HEK293 (cell line): ENCODE measurements at regions not wholly inside any gene's neighbourhood (a gene's known extent, or its start where the extent isn't known, plus 50 kb on each side); places are given as distances from the start of the nearest gene placed in this dataset.
A peak's percentile ranks its signal among the peaks of the same experiment; 100 is the strongest.
"Not testable (repeated sequence)": the region's sequence is repeated elsewhere in the genome, so short reads cannot be mapped to it uniquely, and the experiment has no call there.

Experiments used
- CTCF ChIA-PET: fragments of 350-600 bp; formaldehyde crosslinking; extraction: SDS; loops from one replicate; lab custom pipeline; 2021; ENCODE audit warnings: antibody characterized with exemption; lab: Yijun Ruan, JAX
- POLR2A ChIA-PET: fragments of 300-600 bp; formaldehyde crosslinking; extraction: SDS; loops from one replicate; lab custom pipeline; 2020; ENCODE audit warnings: antibody characterized with exemption, inconsistent platforms; lab: Yijun Ruan, JAX
- H3K27ac ChIP-seq: fragments of 200-500 bp; sonication (Bioruptor generic); 2 replicates; pipeline ENCODE4 v1.5.1; 2014; ENCODE audit warnings: low read depth, low read length, control low read depth, inconsistent platforms; ENCODE audit errors: extremely low read depth
- H3K36me3 ChIP-seq, 2 experiments: fragments of 200-500 bp in 1 of 2; sonication (Bioruptor generic) in 1 of 2; 1 replicate in 1 of 2; 2 replicates in 1 of 2; pipeline ENCODE4 v1.5.1; 2014 to 2017; ENCODE audit warnings: inconsistent platforms in 2 of 2, low read length in 2 of 2; ENCODE audit not compliant: control insufficient read depth in 2 of 2, insufficient read depth in 1 of 2
- H3K4me1 ChIP-seq: fragments of 200-500 bp; sonication (Bioruptor generic); 2 replicates; pipeline ENCODE4 v1.5.1; 2014; ENCODE audit warnings: mild to moderate bottlenecking, low read length, inconsistent platforms; ENCODE audit not compliant: control insufficient read depth, insufficient read depth
- H3K4me3 ChIP-seq: 2 replicates; pipeline ENCODE4 v1.5.1; 2011; ENCODE audit warnings: low read depth, mild to moderate bottlenecking, control low read depth, low read length, moderate library complexity
- H3K9me3 ChIP-seq: fragments of 200-500 bp; sonication (Bioruptor generic); 2 replicates; pipeline ENCODE4 v1.5.1; 2014; ENCODE audit warnings: low read depth, low read length, inconsistent platforms; ENCODE audit not compliant: control insufficient read depth, insufficient read depth
- GLIS1 ChIP-seq: fragments of 450-650 bp; formaldehyde crosslinking; IDR thresholded peaks from 2 replicates; pipeline ENCODE4 v1.5.1; 2016; ENCODE audit warnings: missing biosample characterization, missing genetic modification characterization
- SCRT2 ChIP-seq: fragments of 450-650 bp; formaldehyde crosslinking; IDR thresholded peaks from 2 replicates; pipeline ENCODE4 v1.5.1; 2016; ENCODE audit warnings: missing biosample characterization, missing genetic modification characterization
- ZFP3 ChIP-seq: fragments of 450-650 bp; formaldehyde crosslinking; IDR thresholded peaks from 2 replicates; pipeline ENCODE4 v1.5.1; 2016; ENCODE audit warnings: low read depth, missing biosample characterization, missing genetic modification characterization
- ZIC2 ChIP-seq: fragments of 450-650 bp; formaldehyde crosslinking; IDR thresholded peaks from 2 replicates; pipeline ENCODE4 v1.5.1; 2016; ENCODE audit warnings: missing biosample characterization, missing genetic modification characterization
- ZNF114 ChIP-seq: fragments of 450-650 bp; formaldehyde crosslinking; IDR thresholded peaks from 2 replicates; pipeline ENCODE4 v1.5.0; 2017; ENCODE audit warnings: missing biosample characterization, missing genetic modification characterization
- ZNF133 ChIP-seq: fragments of 450-650 bp; formaldehyde crosslinking; IDR thresholded peaks from 2 replicates; pipeline ENCODE4 v1.5.1; 2016; ENCODE audit warnings: missing biosample characterization, missing genetic modification characterization
- ZNF175 ChIP-seq: fragments of 450-650 bp; formaldehyde crosslinking; IDR thresholded peaks from 2 replicates; pipeline ENCODE4 v1.5.1; 2016; ENCODE audit warnings: missing biosample characterization, missing genetic modification characterization
- ZNF274 ChIP-seq, 2 experiments: fragments of 200-500 bp in 1 of 2; fragments of 450-650 bp in 1 of 2; sonication (Bioruptor generic) in 1 of 2; formaldehyde crosslinking in 1 of 2; IDR thresholded peaks; 2 replicates each; pipeline versions ENCODE4 v1.5.1 to v1.6.1; 2014 to 2016; ENCODE audit warnings: borderline replicate concordance in 1 of 2, inconsistent platforms in 1 of 2, low read length in 1 of 2, missing biosample characterization in 1 of 2, missing genetic modification characterization in 1 of 2
- ZNF335 ChIP-seq: fragments of 450-650 bp; formaldehyde crosslinking; conservative IDR thresholded peaks from 2 replicates; pipeline ENCODE4 v1.5.1; 2016; ENCODE audit warnings: missing biosample characterization, missing genetic modification characterization
- ZNF341 ChIP-seq: fragments of 450-650 bp; formaldehyde crosslinking; IDR thresholded peaks from 2 replicates; pipeline ENCODE4; 2016; ENCODE audit warnings: low read depth, missing biosample characterization, missing genetic modification characterization
- ZNF37A ChIP-seq: fragments of 450-650 bp; IDR thresholded peaks from 2 replicates; pipeline ENCODE4 v1.5.1; 2018; ENCODE audit warnings: missing biosample characterization, missing genetic modification characterization
- ZNF404 ChIP-seq: fragments of 450-650 bp; formaldehyde crosslinking; IDR thresholded peaks from 2 replicates; pipeline ENCODE4 v1.5.1; 2017; ENCODE audit warnings: missing biosample characterization, missing genetic modification characterization
- ZNF623 ChIP-seq: fragments of 450-650 bp; formaldehyde crosslinking; IDR thresholded peaks from 2 replicates; pipeline ENCODE4 v1.5.1; 2016; ENCODE audit warnings: missing biosample characterization, missing genetic modification characterization
- ZNF677 ChIP-seq: fragments of 450-650 bp; IDR thresholded peaks from 2 replicates; pipeline ENCODE4 v1.5.0; 2018; ENCODE audit warnings: missing biosample characterization, mild to moderate bottlenecking, missing genetic modification characterization, moderate library complexity
- TF ChIP-seq, protein P1 (sequence below): fragments of 450-650 bp; formaldehyde crosslinking; IDR thresholded peaks from 2 replicates; pipeline ENCODE4 v1.5.1; 2016; ENCODE audit warnings: missing biosample characterization, missing genetic modification characterization

DNA sequence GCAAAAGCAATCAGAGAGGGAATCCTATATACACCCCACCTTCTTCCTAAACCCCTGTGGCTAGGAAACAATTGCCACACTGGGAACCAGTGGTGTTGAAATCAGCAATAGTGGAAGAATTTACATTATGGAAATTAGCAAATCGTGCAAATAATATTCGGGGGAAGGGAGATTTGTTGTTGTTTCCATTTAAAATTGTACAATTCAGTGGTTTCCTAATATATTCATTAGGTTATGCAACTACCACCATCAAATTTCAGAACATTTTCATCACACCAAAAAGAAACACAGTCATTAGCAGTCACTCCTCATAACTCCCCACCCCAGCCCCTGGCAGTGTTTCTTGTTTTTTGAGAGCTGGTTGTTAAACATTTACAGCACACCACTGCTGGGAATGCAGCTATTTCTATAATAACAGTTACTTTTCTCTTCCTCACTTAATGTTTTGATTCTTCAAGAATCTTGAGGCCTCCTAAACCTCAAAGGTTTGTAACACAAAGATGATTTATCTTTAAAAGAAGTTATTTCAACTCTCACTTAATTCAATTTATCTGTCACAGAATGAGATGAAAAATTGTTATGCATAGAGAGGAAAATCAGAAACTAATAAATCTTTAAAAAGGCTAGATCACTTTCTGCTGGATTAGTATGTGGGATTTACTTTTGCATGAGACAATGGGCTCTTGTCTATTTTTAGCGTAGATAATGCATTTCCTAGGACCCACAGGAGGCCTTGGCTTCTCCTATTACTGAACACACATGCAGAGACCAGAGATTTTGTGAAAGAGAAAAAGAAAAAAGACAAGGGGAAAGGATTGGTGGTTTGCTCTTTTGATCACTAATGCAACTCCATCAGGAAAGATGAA is 91.8 kb upstream of the DAPK1 start:
- no peak overlapping the region for H3K27ac ChIP-seq
- CTCF ChIA-PET, result no interaction called here
- TF ChIP-seq GLIS1 (tag by site-specific recombination) (0 out of 2 replicates have a peak, but pooled peaks have one; percentile 23), ZNF274 (IDR thresholded peaks at IDR 0.05; ENCODE audit: low read length) (no peak), ZNF274 (tag by site-specific recombination; IDR thresholded peaks at IDR 0.05; ENCODE audit: borderline replicate concordance) (no peak)

DNA sequence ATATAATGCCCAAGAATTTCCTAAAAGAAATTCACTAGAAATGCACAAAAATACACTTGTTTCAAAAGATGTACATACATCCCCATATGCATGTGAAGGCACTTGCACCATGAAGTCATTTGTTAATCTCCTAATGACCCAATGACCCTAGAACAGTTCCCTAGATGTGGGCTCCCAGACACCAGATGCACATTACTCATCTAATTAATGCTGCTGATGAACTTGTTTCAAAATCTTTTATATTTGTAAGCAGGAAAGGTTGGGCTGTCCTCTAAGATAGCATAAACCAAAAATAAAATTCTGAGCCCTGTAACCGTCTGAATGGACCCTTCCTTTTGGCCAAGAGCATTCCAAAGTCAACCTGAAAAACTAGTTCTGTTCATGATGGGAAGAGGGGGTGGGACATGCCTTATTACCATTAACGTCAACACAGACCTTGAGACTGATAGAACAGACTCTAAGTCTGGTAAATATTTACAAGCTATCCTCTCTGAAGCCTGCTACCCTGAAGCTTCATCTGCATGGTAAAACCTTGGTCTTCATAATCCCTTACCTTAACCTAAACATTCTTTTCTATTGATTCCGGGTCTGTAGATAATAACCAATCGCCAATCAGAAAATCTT is 91.0 kb upstream of the DAPK1 start:
- TF ChIP-seq ZNF114 (no peak), ZIC2 (tag by site-specific recombination) (no peak), ZNF341 (tag by site-specific recombination) (no peak), ZNF335 (tag by site-specific recombination) (no peak), ZNF175 (tag by site-specific recombination) (no peak), ZNF133 (tag by site-specific recombination) (no peak), ZNF623 (no peak), ZNF677 (tag by site-specific recombination) (no peak), SCRT2 (no peak), ZFP3 (tag by site-specific recombination) (no peak), ZNF37A (no peak), ZNF404 (tag by site-specific recombination) (no peak)
- TF ChIP-seq, protein P1, sequence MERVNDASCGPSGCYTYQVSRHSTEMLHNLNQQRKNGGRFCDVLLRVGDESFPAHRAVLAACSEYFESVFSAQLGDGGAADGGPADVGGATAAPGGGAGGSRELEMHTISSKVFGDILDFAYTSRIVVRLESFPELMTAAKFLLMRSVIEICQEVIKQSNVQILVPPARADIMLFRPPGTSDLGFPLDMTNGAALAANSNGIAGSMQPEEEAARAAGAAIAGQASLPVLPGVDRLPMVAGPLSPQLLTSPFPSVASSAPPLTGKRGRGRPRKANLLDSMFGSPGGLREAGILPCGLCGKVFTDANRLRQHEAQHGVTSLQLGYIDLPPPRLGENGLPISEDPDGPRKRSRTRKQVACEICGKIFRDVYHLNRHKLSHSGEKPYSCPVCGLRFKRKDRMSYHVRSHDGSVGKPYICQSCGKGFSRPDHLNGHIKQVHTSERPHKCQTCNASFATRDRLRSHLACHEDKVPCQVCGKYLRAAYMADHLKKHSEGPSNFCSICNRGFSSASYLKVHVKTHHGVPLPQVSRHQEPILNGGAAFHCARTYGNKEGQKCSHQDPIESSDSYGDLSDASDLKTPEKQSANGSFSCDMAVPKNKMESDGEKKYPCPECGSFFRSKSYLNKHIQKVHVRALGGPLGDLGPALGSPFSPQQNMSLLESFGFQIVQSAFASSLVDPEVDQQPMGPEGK, result no peak
- TF ChIP-seq, all 188 proteins: peak for 0
- H3K4me1 ChIP-seq, result peaks cover 14% of the 10 kb centered on the region
- POLR2A ChIA-PET, result no interaction called here

More for the DNA sequence above, 91.8 kb upstream of the DAPK1 start:
- H3K4me1 ChIP-seq, result peaks cover 14% of the 10 kb centered on the region
- no peaks in the 10 kb centered on the region for H3K9me3 ChIP-seq
- POLR2A ChIA-PET, result no interaction called here
- H3K4me3 ChIP-seq, result no peak overlapping the region
- H3K36me3 ChIP-seq, result no peaks in the 10 kb centered on the region

DNA sequence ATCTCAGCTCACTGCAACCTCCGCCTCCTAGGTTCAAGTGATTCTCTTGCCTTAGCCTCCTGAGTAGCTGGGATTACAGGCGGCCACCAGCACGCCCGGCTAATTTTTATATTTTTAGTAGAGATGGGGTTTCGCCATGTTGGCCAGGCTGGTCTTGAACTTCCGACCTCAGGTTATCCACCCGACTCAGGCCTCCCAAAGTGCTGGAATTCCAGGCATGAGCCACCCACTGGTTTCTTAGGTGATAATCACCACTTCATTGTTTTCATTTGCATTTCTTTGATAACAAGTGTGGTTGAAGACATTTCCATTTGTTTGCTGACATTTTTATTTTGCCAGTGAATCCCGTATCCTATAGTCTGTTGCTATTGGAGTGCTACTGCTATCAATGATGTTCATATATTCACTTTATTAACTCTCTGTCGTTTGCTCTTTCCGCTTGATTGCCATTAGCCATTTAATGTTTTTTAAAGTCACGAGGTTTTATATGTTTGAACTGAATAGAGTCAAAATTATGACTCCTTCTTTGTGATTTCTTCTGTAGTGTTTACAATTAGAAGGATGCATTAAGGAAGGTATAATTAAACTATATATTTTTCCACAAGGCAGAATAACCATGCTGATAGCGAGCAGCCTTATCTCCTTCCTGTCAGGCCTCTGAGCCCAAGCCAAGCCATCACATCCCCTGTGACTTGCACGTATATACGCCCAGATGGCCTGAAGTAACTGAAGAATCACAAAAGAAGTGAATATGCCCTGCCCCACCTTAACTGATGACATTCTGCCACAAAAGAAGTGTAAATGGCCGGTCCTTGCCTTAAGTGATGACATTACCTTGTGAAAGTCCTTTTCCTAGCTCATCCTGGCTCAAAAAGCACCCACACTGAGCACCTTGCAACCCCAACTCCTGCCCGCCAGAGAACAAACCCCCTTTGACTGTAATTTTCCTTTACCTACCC is 87.3 kb upstream of the DAPK1 start:
- H3K9me3 ChIP-seq, H3K36me3 ChIP-seq, H3K27ac ChIP-seq, H3K4me1 ChIP-seq, CTCF ChIA-PET, H3K4me3 ChIP-seq, POLR2A ChIA-PET: not testable (repeated sequence)
- TF ChIP-seq GLIS1 (tag by site-specific recombination), result 0 out of 2 replicates have a peak, but pooled peaks have one; percentile 11

More for the DNA sequence above, 91.0 kb upstream of the DAPK1 start:
- Histone ChIP-seq H3K9me3 (no peaks in the 10 kb centered on the region), H3K36me3 (no peaks in the 10 kb centered on the region), H3K4me3 (no peak overlapping the region), H3K27ac (no peak overlapping the region)
- CTCF ChIA-PET, result no interaction called here
